ENCODE measurements at regions not wholly inside any gene's neighbourhood (a gene's known extent, or its start where the extent isn't known, plus 50 kb on each side); places are given as distances from the start of the nearest gene placed in this dataset.

DNA sequence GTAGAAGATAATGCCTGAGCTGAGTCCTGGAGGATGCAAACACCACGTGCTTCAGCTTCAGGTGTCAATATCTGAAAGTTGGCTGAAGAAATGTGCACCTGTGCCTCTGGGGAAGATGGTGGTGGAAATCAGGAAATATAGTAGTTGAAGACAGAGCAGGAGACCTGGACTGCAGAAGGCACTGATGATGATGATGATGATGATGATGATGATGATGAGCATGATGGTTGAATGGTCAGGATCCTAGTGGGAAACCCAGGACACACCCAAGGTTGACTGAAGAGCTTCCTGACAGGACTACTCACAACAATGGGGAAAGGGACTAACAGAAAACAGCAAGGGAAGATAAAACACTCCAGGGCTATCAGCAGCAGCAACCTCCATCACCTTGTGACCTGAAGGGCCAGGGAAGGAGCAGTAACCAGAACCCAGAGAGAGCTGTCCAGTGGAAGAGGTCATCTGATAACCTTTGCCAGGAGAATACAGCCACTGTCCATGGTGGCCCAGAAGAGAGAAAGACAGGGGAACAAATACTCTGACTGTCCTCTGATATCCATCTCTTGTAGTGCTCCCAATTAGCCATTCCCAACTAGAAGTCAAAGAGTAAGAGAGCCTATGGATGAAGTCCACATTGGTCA lies 170.3 kb downstream of the TSHZ3 start:
- H3K9me3 ChIP-seq (ENCODE audit: insufficient read depth in 2 of 2, low read depth in 1 of 2, low read length in 1 of 2): no peaks in the 10 kb centered on the region
- no peak overlapping the region for H4K5ac ChIP-seq (ENCODE audit: insufficient read length, low read depth, low read length)
- H3K4me2 ChIP-seq (ENCODE audit: insufficient read depth in 1 of 2, low read depth in 2 of 2, low read length in 2 of 2): no peak overlapping the region
- H3K14ac ChIP-seq (ENCODE audit: insufficient read length): no peak overlapping the region
- no peak overlapping the region for H3K9ac ChIP-seq (replicated peaks in 1 of 4; ENCODE audit: extremely low read depth in 1 of 4, low read depth in 3 of 4, low read length in 3 of 4)
- no peak overlapping the region for H3K56ac ChIP-seq (replicated peaks; ENCODE audit: insufficient read length, low read depth, low read length)
- H3K27me3 ChIP-seq (replicated peaks in 1 of 4; ENCODE audit: control insufficient read depth in 3 of 4, extremely low read depth in 1 of 4, insufficient read depth in 3 of 4, low read length in 3 of 4): no peaks in the 10 kb centered on the region
- no peak overlapping the region for H3K4me3 ChIP-seq (ENCODE audit: extremely low read depth in 1 of 4, insufficient read depth in 2 of 4, low read depth in 3 of 4, low read length in 4 of 4)
- no peak overlapping the region for H4K91ac ChIP-seq (replicated peaks; ENCODE audit: insufficient read length, low read length)
- H2BK120ac ChIP-seq (replicated peaks; ENCODE audit: low read depth, low read length): no peak overlapping the region
- H3K23ac ChIP-seq (ENCODE audit: insufficient read length): no peak overlapping the region
- peaks cover 4% of the 10 kb centered on the region; the same call in 1 of the 2 replicates for H3K23me2 ChIP-seq (ENCODE audit: low read depth, low read length)
- H3K36me3 ChIP-seq (ENCODE audit: control insufficient read depth in 2 of 4, insufficient read depth in 4 of 4, low read length in 3 of 4): no peaks in the 10 kb centered on the region
- no peak overlapping the region for H2BK15ac ChIP-seq (ENCODE audit: low read length)
- H4K20me1 ChIP-seq (replicated peaks in 1 of 2; ENCODE audit: control insufficient read depth in 1 of 2, insufficient read depth in 2 of 2, low read length in 2 of 2): no peaks in the 10 kb centered on the region
- no peak for DNase-seq (ENCODE audit: low read depth in 1 of 2, low spot score in 2 of 2)
- no peak overlapping the region for H4K8ac ChIP-seq (ENCODE audit: extremely low read depth, insufficient read depth, low read length)
- no peak overlapping the region for H2BK5ac ChIP-seq (ENCODE audit: low read depth, low read length)
- no peak overlapping the region for H3K27ac ChIP-seq (ENCODE audit: low read depth, low read length)
- no peak for FAIRE-seq
- no peak overlapping the region for H2BK12ac ChIP-seq (ENCODE audit: low read depth, low read length)
- H2BK20ac ChIP-seq (ENCODE audit: low read length): no peak overlapping the region
- no peaks in the 10 kb centered on the region for H3K79me2 ChIP-seq (ENCODE audit: control insufficient read depth in 1 of 2, insufficient read depth in 2 of 2, low read length in 2 of 2)
- H3K4me1 ChIP-seq (replicated peaks in 1 of 4; ENCODE audit: control insufficient read depth in 3 of 4, insufficient read depth in 4 of 4, low read length in 3 of 4): no peaks in the 10 kb centered on the region
- 82% methylated on average over 1 of the region's 1 CpG; no CpG with 5 or more reads in 1 of the 2 experiments for WGBS, 2 experiments (ENCODE audit: extremely low coverage in 1 of 2, insufficient coverage in 1 of 2, insufficient read length in 1 of 2, insufficient replicate concordance in 2 of 2, low coverage in 1 of 2, low lambda C conversion rate in 2 of 2, missing lambda C conversion rate in 1 of 2)
- no peak overlapping the region for H3K18ac ChIP-seq (ENCODE audit: extremely low read depth, low read length)
- ChIA-PET POLR2A (ENCODE audit: partially characterized antibody) (interaction anchor here (0.7 kb wide), 1 partner anchor 451 kb away, joined by 3 read pairs; no protein-coding TSS in a partner anchor), CTCF (ENCODE audit: partially characterized antibody) (interaction anchor here (1.2 to 1.3 kb wide), 2 partner anchors 20 to 69 kb away, joined by 3 read pairs; no protein-coding TSS in a partner anchor)
- no peaks in the 10 kb centered on the region for H3K79me1 ChIP-seq (ENCODE audit: low read depth, low read length)
- no peak overlapping the region for H2AK5ac ChIP-seq (ENCODE audit: low read depth, low read length)
- H3K4ac ChIP-seq (replicated peaks; ENCODE audit: insufficient read length, low read depth, low read length): no peak overlapping the region
- H2AFZ ChIP-seq (ENCODE audit: low read length): no peak overlapping the region
- no peak for TF ChIP-seq TBP (IDR thresholded peaks at IDR 0.05; ENCODE audit: low read depth, low read length)
- TF ChIP-seq SIRT6 (IDR thresholded peaks at IDR 0.05; ENCODE audit: low read length): no peak
- TF ChIP-seq KDM4A (IDR thresholded peaks at IDR 0.05; ENCODE audit: low read depth, low read length, severe bottlenecking): no peak
- no peak for TF ChIP-seq SP2 (IDR thresholded peaks at IDR 0.05; ENCODE audit: low read length)
- no peak for TF ChIP-seq CREB1 (IDR thresholded peaks at IDR 0.05)
- no peak for TF ChIP-seq BACH1 (IDR thresholded peaks at IDR 0.05; ENCODE audit: low read length)
- no peak for TF ChIP-seq KDM5A (IDR thresholded peaks at IDR 0.05; ENCODE audit: low read length)
- TF ChIP-seq HDAC6 (IDR thresholded peaks at IDR 0.05; ENCODE audit: low read depth, low read length): no peak
- no peak for TF ChIP-seq CBX8 (IDR thresholded peaks at IDR 0.05; ENCODE audit: borderline replicate concordance, low read depth, low read length)
- no peak for TF ChIP-seq POLR2AphosphoS5 (IDR thresholded peaks at IDR 0.05; ENCODE audit: low read depth, low read length)
- no peak for TF ChIP-seq RBBP5 (IDR thresholded peaks at IDR 0.05; ENCODE audit: borderline replicate concordance, low read depth, low read length)
- no peak for TF ChIP-seq SAP30 (IDR thresholded peaks at IDR 0.05; ENCODE audit: insufficient read depth, insufficient replicate concordance, low read length)
- TF ChIP-seq, protein P1, sequence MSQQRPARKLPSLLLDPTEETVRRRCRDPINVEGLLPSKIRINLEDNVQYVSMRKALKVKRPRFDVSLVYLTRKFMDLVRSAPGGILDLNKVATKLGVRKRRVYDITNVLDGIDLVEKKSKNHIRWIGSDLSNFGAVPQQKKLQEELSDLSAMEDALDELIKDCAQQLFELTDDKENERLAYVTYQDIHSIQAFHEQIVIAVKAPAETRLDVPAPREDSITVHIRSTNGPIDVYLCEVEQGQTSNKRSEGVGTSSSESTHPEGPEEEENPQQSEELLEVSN (IDR thresholded peaks at IDR 0.05): no peak
- TF ChIP-seq SIN3A (conservative IDR thresholded peaks at IDR 0.05 in 1 of 2, IDR thresholded peaks at IDR 0.05 in 1 of 2; ENCODE audit: low read depth in 1 of 2, low read length in 2 of 2): no peak
